Kidney epithelial cell (primary cell): ENCODE measurements at regions not wholly inside any gene's neighbourhood (a gene's known extent, or its start where the extent isn't known, plus 50 kb on each side); places are given as distances from the start of the nearest gene placed in this dataset.

Experiments
- DNase-seq: peaks from one replicate; pipeline ENCODE4 v3.0.0-alpha.2; 2010; ENCODE audit warnings: low read depth
- H3K27me3 ChIP-seq: 2 replicates; pipeline ENCODE4 v1.6.0; 2011; ENCODE audit warnings: low read length; ENCODE audit not compliant: control insufficient read depth, insufficient read depth
- H3K36me3 ChIP-seq: 2 replicates; pipeline ENCODE4 v1.5.1; 2011; ENCODE audit warnings: low read length; ENCODE audit not compliant: control insufficient read depth, insufficient read depth
- H3K4me3 ChIP-seq: 2 replicates; pipeline ENCODE4 v1.5.1; 2011; ENCODE audit warnings: low read depth, mild to moderate bottlenecking, control low read depth, low read length
- TF ChIP-seq, protein P1 (sequence below): IDR thresholded peaks from 2 replicates; pipeline ENCODE4 v1.5.1; 2011; ENCODE audit warnings: mild to moderate bottlenecking, moderate library complexity, low read length, control low read depth, inconsistent platforms; ENCODE audit not compliant: insufficient read depth, poor library complexity, severe bottlenecking

DNA sequence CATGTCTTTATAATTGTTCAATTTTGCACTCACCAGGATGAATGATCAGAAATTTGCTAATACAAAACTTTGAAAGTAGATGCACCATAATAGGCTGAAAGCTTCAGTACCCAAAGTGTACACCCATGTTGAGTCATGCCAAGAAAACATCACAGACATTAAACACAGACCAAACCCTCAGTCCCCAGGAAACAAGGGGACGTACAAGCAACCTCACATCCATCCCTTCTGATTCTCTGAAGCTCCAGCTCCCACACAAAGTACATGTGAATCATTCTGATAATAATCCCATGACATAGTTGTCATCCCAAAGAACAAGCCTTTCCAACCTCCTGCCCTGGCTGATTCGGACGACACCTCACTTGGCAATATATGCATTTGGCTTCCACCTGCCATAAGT, 183.8 kb downstream of the SNX19 start:
- H3K36me3 ChIP-seq: no peaks in the 10 kb centered on the region
- H3K4me3 ChIP-seq: no peak overlapping the region
- no peak for DNase-seq
- no peaks in the 10 kb centered on the region for H3K27me3 ChIP-seq
- TF ChIP-seq, protein P1, sequence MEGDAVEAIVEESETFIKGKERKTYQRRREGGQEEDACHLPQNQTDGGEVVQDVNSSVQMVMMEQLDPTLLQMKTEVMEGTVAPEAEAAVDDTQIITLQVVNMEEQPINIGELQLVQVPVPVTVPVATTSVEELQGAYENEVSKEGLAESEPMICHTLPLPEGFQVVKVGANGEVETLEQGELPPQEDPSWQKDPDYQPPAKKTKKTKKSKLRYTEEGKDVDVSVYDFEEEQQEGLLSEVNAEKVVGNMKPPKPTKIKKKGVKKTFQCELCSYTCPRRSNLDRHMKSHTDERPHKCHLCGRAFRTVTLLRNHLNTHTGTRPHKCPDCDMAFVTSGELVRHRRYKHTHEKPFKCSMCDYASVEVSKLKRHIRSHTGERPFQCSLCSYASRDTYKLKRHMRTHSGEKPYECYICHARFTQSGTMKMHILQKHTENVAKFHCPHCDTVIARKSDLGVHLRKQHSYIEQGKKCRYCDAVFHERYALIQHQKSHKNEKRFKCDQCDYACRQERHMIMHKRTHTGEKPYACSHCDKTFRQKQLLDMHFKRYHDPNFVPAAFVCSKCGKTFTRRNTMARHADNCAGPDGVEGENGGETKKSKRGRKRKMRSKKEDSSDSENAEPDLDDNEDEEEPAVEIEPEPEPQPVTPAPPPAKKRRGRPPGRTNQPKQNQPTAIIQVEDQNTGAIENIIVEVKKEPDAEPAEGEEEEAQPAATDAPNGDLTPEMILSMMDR: no peak

GRCh38 chr11:130737041-130737830, 179.0 kb downstream of the SNX19 start:
- Histone ChIP-seq H3K4me3 (no peak overlapping the region), H3K36me3 (no peaks in the 10 kb centered on the region), H3K27me3 (no peaks in the 10 kb centered on the region)
- no peak for DNase-seq
- TF ChIP-seq, protein P1: no peak

DNA sequence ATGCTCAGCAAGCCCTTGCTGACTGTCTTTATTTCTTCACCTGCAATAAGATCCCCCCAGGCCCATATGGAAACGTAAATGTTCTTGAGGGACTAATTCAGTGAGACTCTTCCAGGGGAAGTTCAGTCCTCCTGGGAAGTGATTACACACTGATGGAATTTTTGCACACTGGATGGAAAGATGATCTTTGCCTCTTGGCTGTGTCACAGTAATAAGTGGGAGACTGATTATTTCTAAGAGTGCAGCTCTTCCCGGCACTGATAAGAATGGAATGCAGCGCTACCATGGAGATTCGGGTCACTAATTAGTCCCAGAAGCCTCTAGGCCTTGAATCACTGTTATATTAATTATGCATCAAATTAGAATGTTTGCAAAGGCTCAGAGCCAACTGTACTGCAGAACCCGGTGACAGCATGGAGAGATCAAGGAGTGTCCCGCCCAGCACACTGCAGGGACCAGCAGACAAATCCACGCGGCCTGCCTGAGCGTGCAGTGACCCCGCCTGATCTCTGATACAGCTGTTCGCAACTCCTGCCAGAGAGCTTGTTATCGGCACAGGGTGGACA, 178.3 kb downstream of the SNX19 start:
- no peak overlapping the region for H3K4me3 ChIP-seq
- no peaks in the 10 kb centered on the region for H3K36me3 ChIP-seq
- H3K27me3 ChIP-seq: no peaks in the 10 kb centered on the region
- TF ChIP-seq, protein P1: no peak
- DNase-seq: no peak

GRCh38 chr11:130738611-130739010, 177.7 kb downstream of the SNX19 start:
- Histone ChIP-seq H3K27me3 (no peaks in the 10 kb centered on the region), H3K36me3 (no peaks in the 10 kb centered on the region), H3K4me3 (no peak overlapping the region)
- TF ChIP-seq, protein P1: no peak
- DNase-seq: no peak

- Histone ChIP-seq H3K4me3 (no peak overlapping the region), H3K27me3 (no peaks in the 10 kb centered on the region), H3K36me3 (no peaks in the 10 kb centered on the region)
- DNase-seq: no peak
- TF ChIP-seq, protein P1: no peak
Observed at GRCh38 chr11:130740819-130741218, 175.5 kb downstream of the SNX19 start.
